Fibroblast of lung (primary cell): ENCODE measurements at regions not wholly inside any gene's neighbourhood (a gene's known extent, or its start where the extent isn't known, plus 50 kb on each side); places are given as distances from the start of the nearest gene placed in this dataset.

Experiments
- DNase-seq, 2 donors: peaks; one replicate each; pipeline versions ENCODE4 v3.0.0 to v3.0.0-alpha.2; 2010; ENCODE audit warnings: low read depth in 2 of 2
- H2AFZ ChIP-seq: 2 replicates; pipeline ENCODE4 v1.5.1; 2012; ENCODE audit warnings: low read length, control low read depth, inconsistent platforms
- H3K27ac ChIP-seq: 2 replicates; pipeline ENCODE4 v1.5.1; 2011; ENCODE audit warnings: low read length, control low read depth; ENCODE audit not compliant: insufficient read depth
- H3K27me3 ChIP-seq: 2 replicates; pipeline ENCODE4 v1.5.1; 2011; ENCODE audit warnings: mild to moderate bottlenecking, low read length; ENCODE audit not compliant: control insufficient read depth, insufficient read depth
- H3K36me3 ChIP-seq: 2 replicates; pipeline ENCODE4 v1.5.1; 2011; ENCODE audit warnings: low read length; ENCODE audit not compliant: control insufficient read depth, insufficient read depth
- H3K4me1 ChIP-seq: 2 replicates; pipeline ENCODE4 v1.5.1; 2011; ENCODE audit warnings: low read length; ENCODE audit not compliant: control insufficient read depth, insufficient read depth; ENCODE audit errors: extremely low read depth
- H3K4me2 ChIP-seq: 2 replicates; pipeline ENCODE4 v1.5.1; 2011; ENCODE audit warnings: low read length, control low read depth; ENCODE audit not compliant: insufficient read depth; ENCODE audit errors: extremely low read depth
- H3K4me3 ChIP-seq, 4 experiments: fragments of 200-600 bp in 1 of 4; sonication (generic) in 1 of 4; replicated peaks in 1 of 4; 2 replicates each; pipeline ENCODE4 v1.5.1; 2011 to 2016; ENCODE audit warnings: low read length in 4 of 4, low read depth in 3 of 4, mild to moderate bottlenecking in 3 of 4, control low read depth in 2 of 4, inconsistent platforms in 1 of 4, mixed read lengths in 1 of 4; ENCODE audit not compliant: insufficient read depth in 1 of 4; ENCODE audit errors: control extremely low read depth in 1 of 4
- H3K79me2 ChIP-seq: 2 replicates; pipeline ENCODE4 v1.5.1; 2012; ENCODE audit warnings: mild to moderate bottlenecking, low read length, inconsistent platforms; ENCODE audit not compliant: control insufficient read depth, insufficient read depth
- H3K9ac ChIP-seq: 2 replicates; pipeline ENCODE4 v1.5.1; 2011; ENCODE audit warnings: mild to moderate bottlenecking, low read length, control low read depth; ENCODE audit not compliant: insufficient read depth
- H3K9me3 ChIP-seq: 2 replicates; pipeline ENCODE4 v1.5.1; 2012; ENCODE audit warnings: low read depth, low read length; ENCODE audit not compliant: control insufficient read depth, insufficient read depth
- H4K20me1 ChIP-seq: 2 replicates; pipeline ENCODE4 v1.5.1; 2011; ENCODE audit warnings: low read length; ENCODE audit not compliant: control insufficient read depth, insufficient read depth; ENCODE audit errors: extremely low read depth
- CTCF ChIP-seq, 2 donors: IDR thresholded peaks in 1 of 2; conservative IDR thresholded peaks in 1 of 2; 1 replicate in 1 of 2; 2 replicates in 1 of 2; pipeline ENCODE4 v1.5.1; 2011 to 2012; ENCODE audit warnings: low read length in 2 of 2, control low read depth in 1 of 2, inconsistent platforms in 1 of 2, low read depth in 1 of 2, mild to moderate bottlenecking in 1 of 2
- EZH2 ChIP-seq: IDR thresholded peaks from 2 replicates; pipeline ENCODE4 v1.5.1; 2012; ENCODE audit warnings: low read length, control low read depth, mild to moderate bottlenecking; ENCODE audit errors: missing control alignments

GRCh38 chr20:48547664-48548063 is 280.1 kb downstream of the PREX1 start:
- H3K27ac ChIP-seq = no peak overlapping the region
- no peaks in the 10 kb centered on the region for H3K27me3 ChIP-seq
- H3K9ac ChIP-seq = no peak overlapping the region
- no peaks in the 10 kb centered on the region for H3K9me3 ChIP-seq
- no peak overlapping the region for H3K4me2 ChIP-seq
- no peak overlapping the region for H3K4me3 ChIP-seq
- no peak overlapping the region for H2AFZ ChIP-seq
- DNase-seq = no peak
- no peaks in the 10 kb centered on the region for H4K20me1 ChIP-seq
- no peaks in the 10 kb centered on the region for H3K4me1 ChIP-seq
- H3K36me3 ChIP-seq = no peaks in the 10 kb centered on the region
- no peak for TF ChIP-seq EZH2
- TF ChIP-seq CTCF (conservative IDR thresholded peaks at IDR 0.05 in 1 of 2, IDR thresholded peaks at IDR 0.05 in 1 of 2; ENCODE audit: low read depth in 1 of 2, low read length in 2 of 2) = no peak
- H3K79me2 ChIP-seq = no peaks in the 10 kb centered on the region

- no peaks in the 10 kb centered on the region for H3K79me2 ChIP-seq
- H2AFZ ChIP-seq = no peak overlapping the region
- no peaks in the 10 kb centered on the region for H3K4me1 ChIP-seq
- H3K9ac ChIP-seq = no peak overlapping the region
- no peak overlapping the region for H3K27ac ChIP-seq
- no peaks in the 10 kb centered on the region for H4K20me1 ChIP-seq
- no peaks in the 10 kb centered on the region for H3K9me3 ChIP-seq
- DNase-seq = no peak
- H3K4me3 ChIP-seq = no peak overlapping the region
- H3K36me3 ChIP-seq = no peaks in the 10 kb centered on the region
- TF ChIP-seq EZH2 = no peak
- no peak for TF ChIP-seq CTCF (conservative IDR thresholded peaks at IDR 0.05 in 1 of 2, IDR thresholded peaks at IDR 0.05 in 1 of 2; ENCODE audit: low read depth in 1 of 2, low read length in 2 of 2)
- no peaks in the 10 kb centered on the region for H3K27me3 ChIP-seq
- no peak overlapping the region for H3K4me2 ChIP-seq
These were observed 283.1 kb downstream of the PREX1 start for GRCh38 chr20:48544402-48545339.

- H3K4me1 ChIP-seq = no peaks in the 10 kb centered on the region
- H2AFZ ChIP-seq = no peak overlapping the region
- no peaks in the 10 kb centered on the region for H3K36me3 ChIP-seq
- H3K27ac ChIP-seq = no peak overlapping the region
- no peaks in the 10 kb centered on the region for H3K79me2 ChIP-seq
- H3K4me2 ChIP-seq = no peak overlapping the region
- no peak overlapping the region for H3K4me3 ChIP-seq
- no peak overlapping the region for H3K9ac ChIP-seq
- no peak for DNase-seq
- no peaks in the 10 kb centered on the region for H3K9me3 ChIP-seq
- H4K20me1 ChIP-seq = no peaks in the 10 kb centered on the region
- no peak for TF ChIP-seq CTCF (conservative IDR thresholded peaks at IDR 0.05 in 1 of 2, IDR thresholded peaks at IDR 0.05 in 1 of 2; ENCODE audit: low read depth in 1 of 2, low read length in 2 of 2)
- TF ChIP-seq EZH2 = no peak
- no peaks in the 10 kb centered on the region for H3K27me3 ChIP-seq
These were observed 286.2 kb downstream of the PREX1 start for GRCh38 chr20:48541581-48542071.
